ENCODE measurements at regions not wholly inside any gene's neighbourhood (a gene's known extent, or its start where the extent isn't known, plus 50 kb on each side); places are given as distances from the start of the nearest gene placed in this dataset.

- Histone ChIP-seq H3K36me3 (ENCODE audit: control insufficient read depth, insufficient read depth, low read length) (no peaks in the 10 kb centered on the region), H3K27me3 (ENCODE audit: control insufficient read depth, insufficient read depth, low read length) (no peaks in the 10 kb centered on the region), H3K4me3 (ENCODE audit: low read depth, low read length) (no peak overlapping the region)
- ChIA-PET CTCF (interaction anchor here (0.9 kb wide), 1 partner anchor 206 kb away, joined by 4 read pairs; no protein-coding TSS in a partner anchor), POLR2A (interaction anchor here (0.5 kb wide), 1 partner anchor 165 kb away, joined by 3 read pairs; no protein-coding TSS in a partner anchor)
- TF ChIP-seq, protein P1, sequence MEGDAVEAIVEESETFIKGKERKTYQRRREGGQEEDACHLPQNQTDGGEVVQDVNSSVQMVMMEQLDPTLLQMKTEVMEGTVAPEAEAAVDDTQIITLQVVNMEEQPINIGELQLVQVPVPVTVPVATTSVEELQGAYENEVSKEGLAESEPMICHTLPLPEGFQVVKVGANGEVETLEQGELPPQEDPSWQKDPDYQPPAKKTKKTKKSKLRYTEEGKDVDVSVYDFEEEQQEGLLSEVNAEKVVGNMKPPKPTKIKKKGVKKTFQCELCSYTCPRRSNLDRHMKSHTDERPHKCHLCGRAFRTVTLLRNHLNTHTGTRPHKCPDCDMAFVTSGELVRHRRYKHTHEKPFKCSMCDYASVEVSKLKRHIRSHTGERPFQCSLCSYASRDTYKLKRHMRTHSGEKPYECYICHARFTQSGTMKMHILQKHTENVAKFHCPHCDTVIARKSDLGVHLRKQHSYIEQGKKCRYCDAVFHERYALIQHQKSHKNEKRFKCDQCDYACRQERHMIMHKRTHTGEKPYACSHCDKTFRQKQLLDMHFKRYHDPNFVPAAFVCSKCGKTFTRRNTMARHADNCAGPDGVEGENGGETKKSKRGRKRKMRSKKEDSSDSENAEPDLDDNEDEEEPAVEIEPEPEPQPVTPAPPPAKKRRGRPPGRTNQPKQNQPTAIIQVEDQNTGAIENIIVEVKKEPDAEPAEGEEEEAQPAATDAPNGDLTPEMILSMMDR (IDR thresholded peaks at IDR 0.05; ENCODE audit: insufficient read depth, low read depth, low read length): no peak
- DNase-seq (ENCODE audit: low read depth): peak; percentile 69
Measured at GRCh38 chr13:40476175-40476958, 190.1 kb downstream of the FOXO1 start.

- ChIA-PET CTCF (no interaction called here), POLR2A (no interaction called here)
- Histone ChIP-seq H3K36me3 (ENCODE audit: control insufficient read depth, insufficient read depth, low read length) (no peaks in the 10 kb centered on the region), H3K4me3 (ENCODE audit: low read depth, low read length) (no peak overlapping the region), H3K27me3 (ENCODE audit: control insufficient read depth, insufficient read depth, low read length) (no peaks in the 10 kb centered on the region)
- DNase-seq (ENCODE audit: low read depth): no peak
- TF ChIP-seq, protein P1 (IDR thresholded peaks at IDR 0.05; ENCODE audit: insufficient read depth, low read depth, low read length): no peak
Measured at GRCh38 chr13:40477623-40478608, 188.5 kb downstream of the FOXO1 start.

GRCh38 chr13:40478775-40479174 lies 187.7 kb downstream of the FOXO1 start:
- TF ChIP-seq, protein P1 (IDR thresholded peaks at IDR 0.05; ENCODE audit: insufficient read depth, low read depth, low read length): no peak
- CTCF ChIA-PET: no interaction called here
- H3K27me3 ChIP-seq (ENCODE audit: control insufficient read depth, insufficient read depth, low read length): no peaks in the 10 kb centered on the region
- H3K4me3 ChIP-seq (ENCODE audit: low read depth, low read length): no peak overlapping the region
- no peak for DNase-seq (ENCODE audit: low read depth)
- POLR2A ChIA-PET: no interaction called here
- no peaks in the 10 kb centered on the region for H3K36me3 ChIP-seq (ENCODE audit: control insufficient read depth, insufficient read depth, low read length)

DNA sequence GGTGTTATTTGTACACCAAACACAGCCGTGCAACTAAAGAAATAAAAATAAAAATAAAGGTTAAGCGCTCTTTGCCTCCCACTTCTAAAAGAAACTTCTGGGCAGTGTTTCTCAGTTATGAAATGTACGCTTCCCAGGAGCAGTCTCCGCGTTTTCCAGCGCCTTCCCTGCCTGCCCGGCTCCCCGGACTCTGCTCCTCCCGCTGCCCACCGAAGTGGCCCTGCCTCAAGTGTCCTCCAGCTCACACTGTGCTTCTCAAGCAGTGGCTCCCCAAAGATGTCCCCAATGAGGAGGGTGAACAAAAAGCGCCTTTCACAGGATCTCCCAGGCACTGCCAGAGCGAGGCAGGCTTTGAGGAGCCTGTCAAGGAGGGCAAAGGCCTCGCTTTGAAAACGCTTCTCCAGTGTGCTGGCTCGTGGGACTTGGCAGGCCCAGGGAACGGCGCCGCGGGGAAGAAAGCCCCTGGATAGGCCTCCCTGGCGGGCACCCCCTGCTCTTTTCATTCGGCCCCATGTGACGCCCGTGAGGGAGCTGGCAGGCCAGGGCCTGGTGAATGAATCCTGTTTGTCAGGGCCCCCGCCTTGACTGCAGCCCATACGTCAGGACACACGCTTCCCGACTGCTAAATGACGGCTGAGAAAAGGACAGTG lies 187.1 kb downstream of the FOXO1 start:
- no peaks in the 10 kb centered on the region for H3K36me3 ChIP-seq (ENCODE audit: control insufficient read depth, insufficient read depth, low read length)
- H3K27me3 ChIP-seq (ENCODE audit: control insufficient read depth, insufficient read depth, low read length): no peaks in the 10 kb centered on the region
- TF ChIP-seq, protein P1 (IDR thresholded peaks at IDR 0.05; ENCODE audit: insufficient read depth, low read depth, low read length): no peak
- DNase-seq (ENCODE audit: low read depth): no peak
- no peak overlapping the region for H3K4me3 ChIP-seq (ENCODE audit: low read depth, low read length)
- ChIA-PET POLR2A (no interaction called here), CTCF (no interaction called here)
